Trophoblast cell (in vitro differentiated cells and primary cell): ENCODE measurements at regions not wholly inside any gene's neighbourhood (a gene's known extent, or its start where the extent isn't known, plus 50 kb on each side); places are given as distances from the start of the nearest gene placed in this dataset.
"Not testable (repeated sequence)": the region's sequence is repeated elsewhere in the genome, so short reads cannot be mapped to it uniquely, and the experiment has no call there.

Experiments used
- DNase-seq, 2 donors: peaks; one replicate each; pipeline ENCODE4 v3.0.0-alpha.2; 2016
- H2AFZ ChIP-seq: 2 replicates; pipeline ENCODE4 v1.6.1; 2013; ENCODE audit warnings: low read length, moderate library complexity, mild to moderate bottlenecking; ENCODE audit not compliant: insufficient read depth, poor library complexity
- H2AK5ac ChIP-seq: 2 replicates; pipeline ENCODE4 v1.6.1; 2013; ENCODE audit warnings: mild to moderate bottlenecking, low read length
- H2BK120ac ChIP-seq: 2 replicates; pipeline ENCODE4 v1.6.1; 2013; ENCODE audit warnings: low read length, mild to moderate bottlenecking, moderate library complexity; ENCODE audit not compliant: insufficient read depth, poor library complexity
- H2BK12ac ChIP-seq: 2 replicates; pipeline ENCODE4 v1.6.1; 2013; ENCODE audit warnings: mild to moderate bottlenecking, low read length, moderate library complexity
- H2BK5ac ChIP-seq: 2 replicates; pipeline ENCODE4 v1.6.1; 2013; ENCODE audit warnings: low read length, low read depth, moderate library complexity, mild to moderate bottlenecking; ENCODE audit not compliant: poor library complexity
- H3K14ac ChIP-seq: 2 replicates; pipeline ENCODE4 v1.6.1; 2013; ENCODE audit warnings: mild to moderate bottlenecking, low read length
- H3K18ac ChIP-seq: 2 replicates; pipeline ENCODE4 v1.6.1; 2013; ENCODE audit warnings: mild to moderate bottlenecking, low read length
- H3K23ac ChIP-seq: 2 replicates; pipeline ENCODE4 v1.6.1; 2013; ENCODE audit warnings: low read length
- H3K27ac ChIP-seq: 2 replicates; pipeline ENCODE4 v1.5.1; 2013; ENCODE audit warnings: low read depth, mild to moderate bottlenecking, inconsistent platforms, low read length, moderate library complexity
- H3K27me3 ChIP-seq: 2 replicates; pipeline ENCODE4 v1.6.1; 2013; ENCODE audit warnings: inconsistent platforms, mild to moderate bottlenecking, low read length, moderate library complexity; ENCODE audit not compliant: insufficient read depth
- H3K36me3 ChIP-seq, 2 experiments: 1 replicate in 1 of 2; 2 replicates in 1 of 2; pipeline ENCODE4 v1.6.1; 2013; ENCODE audit warnings: low read length in 2 of 2, mild to moderate bottlenecking in 2 of 2, moderate library complexity in 1 of 2; ENCODE audit not compliant: insufficient read depth in 2 of 2, control insufficient read depth in 1 of 2
- H3K4ac ChIP-seq: 2 replicates; pipeline ENCODE4 v1.6.1; 2013; ENCODE audit warnings: low read depth, mild to moderate bottlenecking, low read length, moderate library complexity
- H3K4me1 ChIP-seq, 2 experiments: 1 replicate in 1 of 2; 2 replicates in 1 of 2; pipeline ENCODE4 v1.6.1; 2013; ENCODE audit warnings: low read length in 2 of 2, mild to moderate bottlenecking in 2 of 2, moderate library complexity in 1 of 2; ENCODE audit not compliant: insufficient read depth in 2 of 2, control insufficient read depth in 1 of 2
- H3K4me2 ChIP-seq: 2 replicates; pipeline ENCODE4 v1.6.1; 2013; ENCODE audit warnings: inconsistent platforms, mild to moderate bottlenecking, low read length, moderate library complexity
- H3K4me3 ChIP-seq: 2 replicates; pipeline ENCODE4 v1.5.1; 2013; ENCODE audit warnings: mild to moderate bottlenecking, low read depth, low read length, inconsistent platforms
- H3K79me1 ChIP-seq: one replicate; pipeline ENCODE4 v1.6.1; 2013; ENCODE audit warnings: low read length
- H3K79me2 ChIP-seq: 2 replicates; pipeline ENCODE4 v1.6.1; 2013; ENCODE audit warnings: low read length, mild to moderate bottlenecking; ENCODE audit not compliant: control insufficient read depth, insufficient read depth, poor library complexity
- H3K9ac ChIP-seq: 2 replicates; pipeline ENCODE4 v1.6.1; 2013; ENCODE audit warnings: mild to moderate bottlenecking, low read length
- H3K9me3 ChIP-seq: 2 replicates; pipeline ENCODE4 v1.6.1; 2013; ENCODE audit warnings: low read depth, mild to moderate bottlenecking, control low read depth, inconsistent platforms, low read length; ENCODE audit not compliant: insufficient read depth
- H4K12ac ChIP-seq: 2 replicates; pipeline ENCODE4 v1.6.1; 2013; ENCODE audit warnings: low read depth, mild to moderate bottlenecking, low read length, moderate library complexity
- H4K8ac ChIP-seq: 2 replicates; pipeline ENCODE4 v1.6.1; 2013; ENCODE audit warnings: low read depth, mild to moderate bottlenecking, low read length, moderate library complexity
- H4K91ac ChIP-seq: one replicate; pipeline ENCODE4 v1.6.1; 2013; ENCODE audit warnings: low read depth, mild to moderate bottlenecking, low read length, moderate library complexity
- WGBS: extraction: QIAGEN DNeasy Blood & Tissue Kit; methylation state at CpG from one replicate; pipeline ENCODE4 v1.1.7; 2013; ENCODE audit warnings: missing lambda C conversion rate; ENCODE audit not compliant: insufficient read length, insufficient coverage; ENCODE audit errors: extremely low coverage; 5-methylcytosine and 5-hydroxymethylcytosine counted together

DNA sequence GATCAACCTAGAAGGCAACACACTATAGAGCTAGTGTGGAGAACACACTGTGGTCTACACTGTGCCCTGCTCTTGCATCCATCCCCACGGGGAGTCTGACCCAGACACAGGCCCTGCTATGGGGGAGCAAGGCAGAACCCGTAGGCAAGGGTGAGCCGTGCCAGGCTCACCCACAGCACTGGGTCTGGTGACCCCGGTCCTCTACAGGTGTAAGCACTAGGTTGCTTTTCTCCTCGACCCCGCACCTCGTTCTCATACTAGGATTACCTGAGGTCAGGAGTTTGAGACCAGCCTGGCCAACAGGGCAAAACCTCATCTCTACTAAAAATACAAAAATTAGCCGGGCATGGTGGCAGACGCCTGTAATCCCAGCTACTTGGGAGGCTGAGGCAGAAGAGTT is 286.0 kb downstream of the GOLGA6L6 start:
- H2BK120ac ChIP-seq, DNase-seq, H4K12ac ChIP-seq, H3K4me2 ChIP-seq, H4K8ac ChIP-seq, H3K9ac ChIP-seq, H3K23ac ChIP-seq, H2AFZ ChIP-seq, H3K18ac ChIP-seq, H2AK5ac ChIP-seq, H3K4me1 ChIP-seq, H3K36me3 ChIP-seq, H3K79me1 ChIP-seq, H4K91ac ChIP-seq, H2BK12ac ChIP-seq, H3K4me3 ChIP-seq, H3K79me2 ChIP-seq, H3K4ac ChIP-seq, H2BK5ac ChIP-seq, H3K14ac ChIP-seq, H3K27me3 ChIP-seq, H3K27ac ChIP-seq: not testable (repeated sequence)
- no CpG with 5 or more reads among the region's 9 CpGs for WGBS
- H3K9me3 ChIP-seq = peaks cover 27% of the 10 kb centered on the region

GRCh38 chr15:20253047-20253615 is 288.5 kb downstream of the GOLGA6L6 start:
- not testable (repeated sequence) for H3K4ac ChIP-seq, H2AK5ac ChIP-seq, H4K12ac ChIP-seq, H3K9ac ChIP-seq, H3K4me1 ChIP-seq, H3K4me3 ChIP-seq, H3K79me1 ChIP-seq, H4K8ac ChIP-seq, H3K27ac ChIP-seq, H3K4me2 ChIP-seq, H3K18ac ChIP-seq, H3K14ac ChIP-seq, H3K79me2 ChIP-seq, H2BK12ac ChIP-seq, H2AFZ ChIP-seq, H2BK120ac ChIP-seq, H3K27me3 ChIP-seq, H2BK5ac ChIP-seq, DNase-seq, H4K91ac ChIP-seq, H3K36me3 ChIP-seq, H3K23ac ChIP-seq
- peaks cover 29% of the 10 kb centered on the region for H3K9me3 ChIP-seq
- no CpG with 5 or more reads among the region's 2 CpGs for WGBS

DNA sequence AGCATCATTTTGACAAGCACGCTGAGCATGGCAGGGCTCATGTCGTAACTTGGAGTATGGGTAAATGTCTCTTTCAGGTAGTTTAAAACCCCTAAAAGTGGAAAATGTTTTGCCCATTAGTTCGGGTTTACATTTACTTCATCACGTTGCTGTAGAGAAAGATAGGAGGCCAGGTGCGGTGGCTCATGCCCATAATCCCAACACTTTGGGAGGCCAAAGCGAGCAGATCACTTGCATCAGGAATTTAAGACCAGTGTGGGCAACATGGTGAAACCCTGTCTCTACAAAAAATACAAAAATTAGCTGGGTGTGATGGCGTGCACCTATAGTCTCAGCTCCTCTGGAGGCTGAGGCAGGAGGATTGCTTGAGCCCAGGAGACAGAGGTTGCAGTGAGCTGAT is 289.6 kb downstream of the GOLGA6L6 start:
- not testable (repeated sequence) for H2BK12ac ChIP-seq, H2BK5ac ChIP-seq, H3K36me3 ChIP-seq, H4K91ac ChIP-seq, H3K4me2 ChIP-seq, H3K4ac ChIP-seq, DNase-seq, H3K14ac ChIP-seq, H4K12ac ChIP-seq, H2AFZ ChIP-seq, H3K9ac ChIP-seq, H3K79me1 ChIP-seq, H3K27me3 ChIP-seq, H2AK5ac ChIP-seq, H3K4me3 ChIP-seq, H3K18ac ChIP-seq, H3K27ac ChIP-seq, H4K8ac ChIP-seq, H3K23ac ChIP-seq, H2BK120ac ChIP-seq, H3K79me2 ChIP-seq, H3K4me1 ChIP-seq
- H3K9me3 ChIP-seq = peaks cover 27% of the 10 kb centered on the region
- WGBS = no CpG with 5 or more reads among the region's 7 CpGs

DNA sequence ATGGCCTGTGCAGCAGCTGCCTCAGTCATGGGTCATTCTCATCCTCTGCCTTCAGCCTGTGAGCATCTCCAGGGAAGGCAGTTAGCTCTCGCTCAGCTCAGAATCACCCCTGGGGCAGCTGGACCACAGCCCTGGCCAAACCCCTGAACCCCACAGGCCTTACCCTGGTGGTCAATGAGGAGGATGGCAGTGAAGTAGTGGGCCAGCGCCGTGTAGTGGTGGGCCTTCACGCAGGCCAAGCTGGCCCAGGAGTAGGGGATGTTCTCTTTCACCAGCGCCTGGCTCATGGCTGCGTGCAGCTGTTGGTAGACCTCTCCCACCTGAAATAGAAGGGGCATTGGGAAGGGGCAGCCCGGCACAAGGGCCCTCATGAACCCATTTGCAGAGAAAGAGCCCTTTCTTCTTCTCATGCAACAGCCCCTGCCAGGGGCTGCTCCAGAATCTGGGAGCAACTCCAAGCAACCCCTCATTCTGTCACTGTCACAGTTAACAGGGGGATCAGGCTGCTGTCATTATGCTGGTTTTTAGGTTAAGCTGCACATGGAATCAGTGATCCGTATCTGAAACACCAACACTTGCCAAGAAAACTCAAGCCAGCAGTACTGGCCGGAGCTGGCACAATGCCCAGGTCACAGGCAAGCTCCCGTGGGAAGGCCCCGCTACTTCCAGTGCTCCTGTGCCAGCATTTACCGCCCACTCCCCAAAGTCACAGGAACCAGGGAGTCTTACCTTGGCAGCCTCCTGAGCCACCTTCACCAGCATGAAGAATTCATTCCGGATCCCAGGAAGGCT is 290.2 kb downstream of the GOLGA6L6 start:
- H3K79me1 ChIP-seq, H3K4me1 ChIP-seq, H3K18ac ChIP-seq, H3K4me2 ChIP-seq, H2AFZ ChIP-seq, H2AK5ac ChIP-seq, H2BK12ac ChIP-seq, H4K8ac ChIP-seq, H3K36me3 ChIP-seq, H2BK120ac ChIP-seq, H3K27ac ChIP-seq, H3K4ac ChIP-seq, H2BK5ac ChIP-seq, H4K91ac ChIP-seq, H3K79me2 ChIP-seq, H3K9ac ChIP-seq, H3K4me3 ChIP-seq, H3K27me3 ChIP-seq, H4K12ac ChIP-seq, H3K14ac ChIP-seq, H3K23ac ChIP-seq, DNase-seq: not testable (repeated sequence)
- peaks cover 30% of the 10 kb centered on the region for H3K9me3 ChIP-seq
- no CpG with 5 or more reads among the region's 13 CpGs for WGBS
